GM12874 (cell line): ENCODE measurements at regions not wholly inside any gene's neighbourhood (a gene's known extent, or its start where the extent isn't known, plus 50 kb on each side); places are given as distances from the start of the nearest gene placed in this dataset.

Experiments used
- CTCF ChIP-seq: IDR thresholded peaks from 2 replicates; pipeline ENCODE4 v1.5.1; 2011; ENCODE audit warnings: low read depth, mild to moderate bottlenecking, control low read depth, low read length, moderate library complexity; ENCODE audit not compliant: insufficient read depth

DNA sequence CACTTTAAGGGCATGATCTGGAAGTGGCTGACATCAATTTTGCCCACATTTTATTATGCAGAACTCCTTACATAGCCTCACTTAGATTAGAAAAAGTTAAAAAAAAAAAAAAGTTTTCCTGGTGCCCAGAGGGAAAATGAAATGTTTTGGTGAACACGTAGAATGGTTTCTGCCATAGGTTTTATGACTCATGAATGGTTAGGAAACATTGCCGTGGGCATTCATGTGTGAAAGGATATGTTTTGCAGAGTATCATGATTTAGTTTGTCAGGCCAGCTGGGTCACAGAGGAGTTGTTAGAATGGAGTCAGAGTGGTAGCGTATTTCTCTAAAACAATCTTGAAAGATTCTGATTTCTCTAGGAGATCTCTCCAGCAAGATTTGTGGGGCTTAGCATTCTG lies 133.8 kb downstream of the MRPL57 start:
- TF ChIP-seq CTCF: no peak

GRCh38 chr13:21316376-21316775 lies 139.9 kb downstream of the MRPL57 start:
- TF ChIP-seq CTCF: no peak

- no peak for TF ChIP-seq CTCF
Measured at GRCh38 chr13:21318891-21319532, 140.1 kb downstream of the ZDHHC20 start.

DNA sequence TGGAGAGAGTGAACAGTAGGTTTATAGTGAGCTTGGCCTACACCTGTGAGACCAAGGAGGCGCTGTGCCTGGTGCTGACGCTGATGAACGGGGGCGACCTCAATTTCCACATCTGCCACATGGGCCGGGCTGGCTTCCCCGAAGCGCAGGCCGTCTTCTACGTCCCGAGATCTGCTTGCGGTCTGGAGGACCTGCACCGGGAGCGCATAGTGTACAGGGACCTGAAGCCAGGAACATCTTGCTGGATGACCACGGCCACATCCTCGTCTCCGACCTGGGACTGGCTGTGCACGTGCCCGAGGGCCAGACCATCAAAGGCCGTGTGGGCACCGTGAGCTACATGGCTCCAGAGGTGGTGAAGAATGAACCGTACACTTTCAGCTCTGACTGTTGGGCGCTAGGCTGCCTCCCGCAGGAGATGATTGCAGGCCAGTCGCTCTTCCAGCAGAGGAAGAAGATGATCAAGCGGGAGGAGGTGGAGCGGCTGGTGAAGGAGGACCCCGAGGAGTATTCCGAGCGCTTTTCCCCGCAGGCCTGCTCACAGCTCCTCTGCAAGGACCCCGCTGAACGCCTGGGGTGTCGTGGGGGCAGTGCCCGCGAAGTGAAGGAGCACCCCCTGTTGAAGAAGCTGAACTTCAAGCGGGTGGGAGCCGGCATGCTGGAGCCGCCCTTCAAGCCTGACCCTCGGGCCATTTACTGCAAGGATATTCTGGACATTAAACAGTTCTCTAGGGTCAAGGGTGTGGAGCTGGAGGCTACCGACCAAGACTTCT lies 139.0 kb downstream of the ZDHHC20 start:
- TF ChIP-seq CTCF: no peak

DNA sequence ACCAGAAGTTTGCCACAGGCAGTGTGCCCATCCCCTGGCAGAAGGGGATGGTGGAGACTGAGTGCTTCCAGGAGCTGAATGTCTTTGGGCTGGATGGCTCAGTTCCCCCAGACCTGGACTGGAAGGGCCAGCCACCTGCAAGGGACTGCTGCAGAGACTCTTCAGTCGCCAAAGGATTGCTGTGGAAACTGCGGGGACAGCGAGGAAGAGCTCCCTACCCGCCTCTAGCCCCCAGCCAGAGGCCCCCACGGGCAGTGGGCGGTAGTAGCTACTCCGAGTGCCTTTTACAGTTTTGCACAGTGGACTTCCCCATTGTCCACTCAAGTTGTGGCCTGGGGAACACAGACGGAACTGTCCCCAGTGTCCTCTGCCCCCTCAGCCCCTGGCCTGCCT lies 138.5 kb downstream of the ZDHHC20 start:
- no peak for TF ChIP-seq CTCF

GRCh38 chr13:21321269-21321668 lies 137.8 kb downstream of the ZDHHC20 start:
- no peak for TF ChIP-seq CTCF

DNA sequence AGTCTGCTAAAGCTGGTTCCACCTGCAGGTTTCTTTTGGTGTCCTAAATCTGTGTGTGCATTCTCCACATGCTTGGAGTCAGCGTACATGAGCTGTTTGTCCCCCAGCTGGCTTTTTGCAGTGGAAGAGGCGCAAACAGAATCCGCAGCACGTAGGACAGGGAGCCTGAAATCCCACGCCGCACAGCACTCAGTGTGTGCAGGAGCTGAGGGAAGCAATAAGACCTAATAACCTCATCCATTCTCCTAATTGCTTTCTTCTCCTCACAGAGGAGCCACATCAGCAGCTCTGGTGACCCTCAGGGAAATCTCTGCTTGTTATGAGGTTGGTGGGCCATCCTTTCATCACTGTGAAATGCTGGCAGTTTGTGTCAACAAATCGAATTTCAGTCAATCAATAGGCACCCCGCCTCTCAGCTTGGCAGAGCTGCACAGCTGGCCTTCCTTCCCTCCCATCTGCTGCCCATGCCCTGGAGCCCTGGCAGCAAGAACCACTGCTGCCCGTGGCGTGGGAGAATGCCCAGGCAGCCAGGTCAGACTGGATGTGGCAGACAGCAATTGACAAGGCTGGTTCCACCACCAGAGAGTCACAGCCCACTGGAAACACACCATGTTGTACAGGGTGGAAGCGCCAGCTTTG lies 136.7 kb downstream of the ZDHHC20 start:
- no peak for TF ChIP-seq CTCF
